GM18873 (cell line): ENCODE measurements at regions not wholly inside any gene's neighbourhood (a gene's known extent, or its start where the extent isn't known, plus 50 kb on each side); places are given as distances from the start of the nearest gene placed in this dataset.

Experiments used
- ATAC-seq: cut with Tn5 transposase; IDR thresholded peaks from one replicate; pipeline ENCODE4 v1.9.1; 2021; ENCODE audit warnings: mild to moderate bottlenecking, moderate library complexity, moderate number of reproducible peaks; ENCODE audit not compliant: unreplicated experiment, low FRiP score

- ATAC-seq: no peak
Measured at GRCh38 chr7:9186730-9187129, 753.3 kb downstream of the NXPH1 start.

- no peak for ATAC-seq
Measured at GRCh38 chr7:9189703-9190102, 756.3 kb downstream of the NXPH1 start.

DNA sequence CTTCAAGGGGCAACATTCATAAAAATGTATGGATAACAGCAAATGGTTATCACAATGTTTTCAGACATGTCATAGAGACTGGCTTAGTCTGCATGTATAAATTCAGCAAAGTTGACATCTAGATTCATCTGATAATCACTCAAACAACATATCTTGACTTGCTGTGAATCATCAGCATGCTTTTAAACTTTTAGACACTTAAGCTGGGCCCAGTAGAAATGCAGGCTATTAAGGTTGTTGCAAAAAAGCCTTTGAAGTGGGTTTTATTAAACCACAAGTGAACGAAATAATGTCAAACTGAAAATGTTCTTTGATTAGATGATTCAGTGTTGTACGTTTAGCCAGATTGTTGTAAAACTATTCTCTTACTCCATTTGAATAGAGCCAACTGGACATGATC is 759.6 kb downstream of the NXPH1 start:
- no peak for ATAC-seq

- no peak for ATAC-seq
Measured at GRCh38 chr7:9200626-9201025, 767.2 kb downstream of the NXPH1 start.

GRCh38 chr7:9201928-9202327 is 768.5 kb downstream of the NXPH1 start:
- ATAC-seq: no peak

- no peak for ATAC-seq
Measured at GRCh38 chr7:9204571-9204970, 771.2 kb downstream of the NXPH1 start.

DNA sequence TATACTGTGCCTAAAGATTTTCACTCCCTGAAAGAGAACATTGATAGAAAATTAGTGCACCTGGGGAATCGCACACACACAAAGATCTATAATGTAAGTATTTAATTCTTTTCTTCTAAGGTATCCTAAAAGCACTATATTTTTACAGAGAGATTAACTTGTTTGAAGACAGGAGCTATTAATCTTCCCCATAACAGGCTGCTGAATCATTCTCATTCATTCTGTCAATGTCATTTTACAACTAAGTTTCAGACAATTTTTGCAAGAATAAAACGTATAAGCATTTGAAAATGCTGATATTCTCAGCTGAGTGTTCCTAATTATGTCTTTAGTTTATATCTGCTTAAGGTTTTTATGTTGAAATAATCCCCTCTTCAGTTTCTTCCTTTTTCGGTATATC is 776.7 kb downstream of the NXPH1 start:
- ATAC-seq: no peak

DNA sequence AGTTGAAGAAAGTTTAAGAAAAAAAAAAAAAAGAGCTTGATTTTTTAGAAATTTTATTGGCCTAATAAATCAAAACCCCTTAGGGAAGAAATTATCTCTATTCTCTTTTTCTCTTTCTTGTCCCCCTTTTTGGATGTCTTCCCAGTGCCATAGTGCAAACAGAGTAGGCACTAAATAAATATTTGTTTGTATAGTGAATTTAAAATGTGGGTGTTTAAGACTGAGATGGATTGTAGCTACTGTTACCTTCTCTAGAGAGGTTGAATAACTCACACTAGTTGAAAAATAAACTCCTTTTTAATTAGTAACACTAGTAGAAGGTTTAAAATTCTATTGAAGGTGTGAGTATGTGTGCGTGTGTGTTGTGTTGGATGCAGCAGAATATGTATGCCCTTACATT is 783.8 kb downstream of the NXPH1 start:
- no peak for ATAC-seq

DNA sequence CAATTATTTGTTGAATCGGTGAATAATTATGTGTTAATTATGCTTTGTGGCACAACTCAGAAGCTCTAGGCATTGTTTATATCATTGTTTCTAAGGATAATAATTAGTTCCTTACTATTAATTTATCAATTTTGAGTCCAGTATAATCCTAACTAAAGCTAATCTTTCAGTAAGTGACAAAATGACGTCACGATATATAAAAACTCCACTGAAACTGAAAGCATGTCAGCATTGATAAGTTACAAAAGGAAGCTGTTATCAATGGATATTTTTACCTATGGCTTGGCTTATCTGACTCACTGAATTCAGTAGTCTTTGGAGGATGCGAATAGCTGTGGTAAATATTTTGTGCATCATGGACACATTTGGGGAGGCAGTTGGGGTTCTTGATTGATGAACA is 793.1 kb downstream of the NXPH1 start:
- no peak for ATAC-seq

DNA sequence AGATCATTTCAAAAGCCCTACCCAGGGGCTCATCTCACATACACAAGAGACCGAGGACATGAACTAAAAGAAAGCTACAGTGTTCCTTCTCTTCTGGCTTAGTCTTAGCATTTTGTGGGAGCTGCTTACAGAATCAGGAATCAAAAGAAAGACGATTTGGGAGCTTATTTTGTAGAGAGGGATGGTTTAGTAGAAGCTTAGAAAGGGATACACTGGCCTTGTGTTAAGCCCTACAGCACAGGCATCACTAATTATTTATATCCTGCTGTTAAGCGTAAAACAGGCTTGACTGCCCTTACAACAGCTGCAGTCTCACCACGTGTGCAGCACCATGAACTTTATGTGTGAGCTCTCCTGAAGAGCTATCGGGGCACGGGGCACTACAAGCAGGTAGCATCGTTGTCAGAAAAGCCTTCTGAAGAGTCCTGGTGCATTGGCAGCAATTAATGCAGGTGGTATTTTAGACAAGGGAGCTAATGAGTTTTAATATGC is 798.3 kb downstream of the NXPH1 start:
- no peak for ATAC-seq

DNA sequence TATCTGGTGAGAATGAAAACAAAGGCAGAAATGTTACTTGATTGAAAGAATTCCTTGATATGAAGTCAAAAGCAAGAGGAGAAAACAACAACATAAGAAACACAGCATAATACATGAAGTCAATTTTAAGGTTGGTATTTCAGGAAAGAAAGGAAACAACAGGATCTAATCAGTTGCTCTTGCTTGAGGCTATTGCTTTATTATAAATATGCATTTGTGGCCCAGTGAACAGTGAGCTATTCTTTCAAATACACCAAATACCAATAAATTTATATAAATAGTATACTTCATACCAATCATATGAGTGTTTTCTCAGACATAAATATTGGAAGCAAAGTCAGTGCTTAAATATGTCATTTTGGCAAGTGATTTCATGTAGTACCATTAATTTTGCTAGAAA is 806.6 kb downstream of the NXPH1 start:
- no peak for ATAC-seq

- no peak for ATAC-seq
Measured at GRCh38 chr7:9241826-9242225, 808.4 kb downstream of the NXPH1 start.

GRCh38 chr7:9242636-9243035 is 809.2 kb downstream of the NXPH1 start:
- ATAC-seq: no peak

GRCh38 chr7:9250876-9251275 is 817.5 kb downstream of the NXPH1 start:
- ATAC-seq: no peak

GRCh38 chr7:9264395-9264794 is 831.0 kb downstream of the NXPH1 start:
- ATAC-seq: no peak

- no peak for ATAC-seq
Measured at GRCh38 chr7:9280088-9280487, 846.7 kb downstream of the NXPH1 start.

GRCh38 chr7:9283246-9283645 is 849.8 kb downstream of the NXPH1 start:
- no peak for ATAC-seq

GRCh38 chr7:9302436-9302835 is 869.0 kb downstream of the NXPH1 start:
- no peak for ATAC-seq

DNA sequence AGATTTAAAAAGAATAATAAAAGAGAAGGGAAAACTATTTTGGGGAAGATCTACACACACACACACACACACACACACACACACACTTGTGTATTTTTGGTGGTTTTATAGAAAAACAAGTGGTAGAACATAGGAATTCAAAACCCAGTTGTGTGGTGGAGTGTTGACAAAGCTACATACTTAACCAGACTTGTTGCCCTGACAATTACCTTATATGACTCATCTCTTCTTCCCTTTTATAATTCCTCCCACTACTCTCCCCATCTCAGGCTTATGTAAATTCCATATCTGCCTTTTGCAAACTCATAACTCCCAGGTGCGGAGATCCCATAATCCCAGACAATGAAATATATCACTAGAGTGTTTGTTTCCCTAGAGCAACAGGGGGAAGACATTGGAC is 873.7 kb downstream of the NXPH1 start:
- ATAC-seq: no peak

DNA sequence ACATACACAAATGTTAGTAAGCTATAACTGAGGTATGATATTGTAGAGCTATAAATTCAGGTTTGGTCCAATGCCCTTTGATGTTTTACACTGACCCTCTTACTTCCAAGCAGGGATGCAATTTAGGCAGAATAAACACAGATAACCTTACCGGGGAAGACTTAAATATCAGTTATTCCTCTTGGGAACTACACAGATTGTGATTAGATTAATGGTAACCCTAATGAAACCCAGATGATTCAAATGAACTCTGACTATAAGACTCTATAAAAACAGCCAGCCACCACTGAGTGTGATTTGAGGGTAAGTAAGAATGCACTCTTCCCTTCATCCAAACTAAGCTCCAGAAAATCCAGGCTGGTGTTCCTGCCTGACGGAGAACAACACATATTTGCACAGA is 891.1 kb downstream of the NXPH1 start:
- no peak for ATAC-seq

GRCh38 chr7:9328296-9328695 is 894.9 kb downstream of the NXPH1 start:
- no peak for ATAC-seq

DNA sequence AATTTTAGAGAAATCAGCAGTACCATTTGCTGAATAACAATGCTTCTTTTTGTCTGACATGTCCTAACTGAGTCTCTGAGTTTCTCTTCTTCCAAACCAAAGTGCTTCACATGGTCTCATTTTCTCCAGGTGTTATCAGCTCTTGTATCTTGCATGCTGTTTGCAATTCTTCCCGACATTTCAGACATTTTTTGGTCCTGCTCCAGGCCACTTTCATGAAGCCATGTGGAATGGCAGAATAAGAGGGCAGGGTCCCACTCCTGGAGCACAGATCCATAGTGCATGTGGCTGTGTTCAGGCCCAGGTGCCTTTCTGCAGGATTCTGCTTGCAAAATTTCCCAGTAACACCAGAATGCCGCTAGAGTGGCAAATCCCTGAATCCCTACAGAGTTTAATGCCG is 916.2 kb downstream of the NXPH1 start:
- ATAC-seq: no peak

DNA sequence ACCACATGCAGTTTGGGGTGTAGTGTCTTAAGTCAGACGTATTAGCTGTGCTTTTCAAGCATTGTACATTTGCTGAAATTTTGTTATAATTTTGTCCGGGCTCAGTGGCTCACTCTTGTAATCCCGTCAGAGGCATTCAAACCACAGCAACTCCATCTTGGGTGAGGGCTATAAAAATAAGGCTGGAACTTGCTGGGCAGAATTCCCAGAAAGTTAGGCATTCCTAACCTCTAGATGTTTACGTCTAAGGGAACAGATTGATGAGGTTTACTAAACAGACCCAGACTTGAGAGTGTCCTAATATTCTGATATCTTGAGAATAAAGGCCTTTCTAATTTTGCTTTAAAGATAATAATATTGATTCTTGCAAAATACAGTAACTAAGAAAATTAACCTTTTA is 957.8 kb downstream of the NXPH1 start:
- no peak for ATAC-seq
